ENCODE measurements at regions not wholly inside any gene's neighbourhood (a gene's known extent, or its start where the extent isn't known, plus 50 kb on each side); places are given as distances from the start of the nearest gene placed in this dataset.

DNA sequence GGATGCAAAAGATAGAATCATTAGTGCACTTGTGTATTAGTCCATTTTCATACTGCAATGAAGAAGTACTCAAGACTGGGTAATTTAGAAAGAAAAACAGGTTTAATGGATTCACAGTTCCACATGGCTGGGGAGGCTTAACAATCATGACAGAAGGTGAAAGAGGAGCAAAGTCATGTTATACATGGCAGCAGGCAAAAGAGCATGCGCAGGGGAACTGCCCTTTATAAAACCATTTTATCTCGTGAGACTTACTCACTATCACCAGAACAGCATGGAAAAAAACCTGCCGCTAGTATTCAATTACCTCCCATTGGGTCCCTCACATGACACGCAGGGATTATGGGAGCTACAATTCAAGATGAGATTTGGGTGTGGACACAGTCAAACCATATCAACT is 129.4 kb downstream of the SCG2 start:
- TF ChIP-seq, protein P1, sequence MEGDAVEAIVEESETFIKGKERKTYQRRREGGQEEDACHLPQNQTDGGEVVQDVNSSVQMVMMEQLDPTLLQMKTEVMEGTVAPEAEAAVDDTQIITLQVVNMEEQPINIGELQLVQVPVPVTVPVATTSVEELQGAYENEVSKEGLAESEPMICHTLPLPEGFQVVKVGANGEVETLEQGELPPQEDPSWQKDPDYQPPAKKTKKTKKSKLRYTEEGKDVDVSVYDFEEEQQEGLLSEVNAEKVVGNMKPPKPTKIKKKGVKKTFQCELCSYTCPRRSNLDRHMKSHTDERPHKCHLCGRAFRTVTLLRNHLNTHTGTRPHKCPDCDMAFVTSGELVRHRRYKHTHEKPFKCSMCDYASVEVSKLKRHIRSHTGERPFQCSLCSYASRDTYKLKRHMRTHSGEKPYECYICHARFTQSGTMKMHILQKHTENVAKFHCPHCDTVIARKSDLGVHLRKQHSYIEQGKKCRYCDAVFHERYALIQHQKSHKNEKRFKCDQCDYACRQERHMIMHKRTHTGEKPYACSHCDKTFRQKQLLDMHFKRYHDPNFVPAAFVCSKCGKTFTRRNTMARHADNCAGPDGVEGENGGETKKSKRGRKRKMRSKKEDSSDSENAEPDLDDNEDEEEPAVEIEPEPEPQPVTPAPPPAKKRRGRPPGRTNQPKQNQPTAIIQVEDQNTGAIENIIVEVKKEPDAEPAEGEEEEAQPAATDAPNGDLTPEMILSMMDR (IDR thresholded peaks at IDR 0.05; ENCODE audit: control extremely low read depth in 1 of 3, insufficient read depth in 1 of 3, low read depth in 1 of 3, low read length in 3 of 3) = no peak
- no peak for TF ChIP-seq CBX5 (IDR thresholded peaks at IDR 0.05; ENCODE audit: low read depth, low read length)
- no peak for TF ChIP-seq EZH2 (IDR thresholded peaks at IDR 0.05; ENCODE audit: low read depth, low read length, severe bottlenecking)
- no peak for TF ChIP-seq CREB1 (IDR thresholded peaks at IDR 0.05)
- no peak for TF ChIP-seq CEBPB (IDR thresholded peaks at IDR 0.05; ENCODE audit: low read depth, low read length)
- TF ChIP-seq SUZ12 (IDR thresholded peaks at IDR 0.05; ENCODE audit: low read length) = no peak
- TF ChIP-seq BCL11A (IDR thresholded peaks at IDR 0.05; ENCODE audit: low read depth in 2 of 2, low read length in 2 of 2) = no peak
- no peak for TF ChIP-seq SIRT6 (IDR thresholded peaks at IDR 0.05; ENCODE audit: low read length)
- no peak for TF ChIP-seq TAF1 (IDR thresholded peaks at IDR 0.05; ENCODE audit: low read depth, low read length)

Data from H1 (cell line).